ENCODE measurements at regions not wholly inside any gene's neighbourhood (a gene's known extent, or its start where the extent isn't known, plus 50 kb on each side); places are given as distances from the start of the nearest gene placed in this dataset.

GRCh38 chr2:242004223-242004901 lies 134.8 kb downstream of the RTP5 start:
- TF ChIP-seq POLR2AphosphoS5 (IDR thresholded peaks at IDR 0.05; ENCODE audit: borderline replicate concordance, low read depth, low read length) (no peak), EZH2 (IDR thresholded peaks at IDR 0.05) (no peak)
